Endodermal cell (in vitro differentiated cells): ENCODE measurements at regions not wholly inside any gene's neighbourhood (a gene's known extent, or its start where the extent isn't known, plus 50 kb on each side); places are given as distances from the start of the nearest gene placed in this dataset.

Experiments used
- DNase-seq: peaks from one replicate; pipeline ENCODE4 v3.0.0-alpha.2; 2017
- H3K27ac ChIP-seq: 2 replicates; pipeline ENCODE4 v1.5.1; 2013; ENCODE audit warnings: mild to moderate bottlenecking, low read depth, low read length, moderate library complexity
- H3K27me3 ChIP-seq: 2 replicates; pipeline ENCODE4 v1.6.1; 2013; ENCODE audit warnings: mild to moderate bottlenecking, low read length, moderate library complexity; ENCODE audit not compliant: insufficient read depth, control insufficient read depth, poor library complexity, severe bottlenecking
- H3K36me3 ChIP-seq: 2 replicates; pipeline ENCODE4 v1.7.0; 2013; ENCODE audit warnings: mild to moderate bottlenecking, low read length, moderate library complexity; ENCODE audit not compliant: control insufficient read depth, insufficient read depth
- H3K4me1 ChIP-seq: one replicate; pipeline ENCODE4 v1.7.0; 2013; ENCODE audit warnings: low read length; ENCODE audit not compliant: control insufficient read depth, insufficient read depth
- H3K4me3 ChIP-seq: 2 replicates; pipeline ENCODE4 v1.5.1; 2013; ENCODE audit warnings: mild to moderate bottlenecking, low read length, moderate library complexity
- H3K9ac ChIP-seq: 2 replicates; pipeline ENCODE4 v1.6.1; 2013; ENCODE audit warnings: mild to moderate bottlenecking, low read length, moderate library complexity; ENCODE audit not compliant: poor library complexity, severe bottlenecking; ENCODE audit errors: extremely low read depth
- H3K9me3 ChIP-seq: 2 replicates; pipeline ENCODE4 v1.6.1; 2013; ENCODE audit warnings: mild to moderate bottlenecking, low read length, moderate library complexity; ENCODE audit not compliant: control insufficient read depth
- H3K27ac Mint-ChIP-seq: 2 replicates; pipeline ENCODE4 v1.8.0; 2020; ENCODE audit warnings: mixed read lengths
- H3K27me3 Mint-ChIP-seq: 2 replicates; pipeline ENCODE4 v1.8.0; 2021; ENCODE audit warnings: mild to moderate bottlenecking, mixed read lengths; ENCODE audit not compliant: insufficient read depth
- H3K36me3 Mint-ChIP-seq: 2 replicates; pipeline ENCODE4 v1.8.0; 2020; ENCODE audit warnings: low read depth, mixed read lengths
- H3K4me1 Mint-ChIP-seq: 2 replicates; pipeline ENCODE4 v1.8.0; 2020; ENCODE audit warnings: mixed read lengths
- H3K4me3 Mint-ChIP-seq: 2 replicates; pipeline ENCODE4 v1.8.0; 2020; ENCODE audit warnings: mild to moderate bottlenecking, moderate library complexity, mixed read lengths
- H3K9me3 Mint-ChIP-seq: 2 replicates; pipeline ENCODE4 v1.8.0; 2020; ENCODE audit warnings: mild to moderate bottlenecking, mixed read lengths
- WGBS, 2 experiments: methylation state at CpG; one replicate each; pipeline versions ENCODE4 v1.1.5 to v1.1.7; 2013; ENCODE audit warnings: missing lambda C conversion rate in 2 of 2, mixed read lengths in 1 of 2; ENCODE audit not compliant: insufficient coverage in 1 of 2, insufficient read length in 1 of 2; 5-methylcytosine and 5-hydroxymethylcytosine counted together
- TF ChIP-seq, protein P1 (sequence below): fragments of 200-600 bp; sonication (generic); conservative IDR thresholded peaks from 2 replicates; pipeline ENCODE4 v1.5.0; 2021; ENCODE audit warnings: antibody characterized with exemption, mild to moderate bottlenecking

DNA sequence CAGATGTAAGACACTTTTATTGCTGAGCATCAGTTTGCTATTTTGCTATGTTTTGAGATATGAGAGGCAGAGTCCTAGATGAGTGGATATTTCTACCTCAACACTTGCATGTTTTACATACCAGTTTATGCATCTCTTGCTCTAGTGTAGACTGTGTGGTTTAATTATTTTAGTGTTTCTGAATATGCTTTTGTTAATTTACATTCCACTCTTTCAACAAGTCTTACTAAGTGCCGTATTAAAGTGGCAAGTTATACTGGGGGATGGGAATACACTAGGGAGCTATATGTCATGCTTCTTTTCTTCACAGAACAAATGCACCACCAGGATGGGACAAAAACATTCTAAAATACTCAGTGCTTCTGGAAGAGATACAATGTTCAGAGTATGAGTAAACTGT lies 507.7 kb upstream of the PRMT6 start:
- no peaks in the 10 kb centered on the region for H3K27me3 ChIP-seq
- no CpG with 5 or more reads among the region's 1 CpG for WGBS, 2 experiments
- TF ChIP-seq, protein P1, sequence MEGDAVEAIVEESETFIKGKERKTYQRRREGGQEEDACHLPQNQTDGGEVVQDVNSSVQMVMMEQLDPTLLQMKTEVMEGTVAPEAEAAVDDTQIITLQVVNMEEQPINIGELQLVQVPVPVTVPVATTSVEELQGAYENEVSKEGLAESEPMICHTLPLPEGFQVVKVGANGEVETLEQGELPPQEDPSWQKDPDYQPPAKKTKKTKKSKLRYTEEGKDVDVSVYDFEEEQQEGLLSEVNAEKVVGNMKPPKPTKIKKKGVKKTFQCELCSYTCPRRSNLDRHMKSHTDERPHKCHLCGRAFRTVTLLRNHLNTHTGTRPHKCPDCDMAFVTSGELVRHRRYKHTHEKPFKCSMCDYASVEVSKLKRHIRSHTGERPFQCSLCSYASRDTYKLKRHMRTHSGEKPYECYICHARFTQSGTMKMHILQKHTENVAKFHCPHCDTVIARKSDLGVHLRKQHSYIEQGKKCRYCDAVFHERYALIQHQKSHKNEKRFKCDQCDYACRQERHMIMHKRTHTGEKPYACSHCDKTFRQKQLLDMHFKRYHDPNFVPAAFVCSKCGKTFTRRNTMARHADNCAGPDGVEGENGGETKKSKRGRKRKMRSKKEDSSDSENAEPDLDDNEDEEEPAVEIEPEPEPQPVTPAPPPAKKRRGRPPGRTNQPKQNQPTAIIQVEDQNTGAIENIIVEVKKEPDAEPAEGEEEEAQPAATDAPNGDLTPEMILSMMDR: no peak
- Mint-ChIP-seq H3K27me3 (no peaks in the 10 kb centered on the region), H3K27ac (no peak overlapping the region), H3K9me3 (peaks cover 6% of the 10 kb centered on the region), H3K4me1 (no peaks in the 10 kb centered on the region), H3K36me3 (no peaks in the 10 kb centered on the region), H3K4me3 (no peak overlapping the region)
- no peak for DNase-seq
- H3K4me3 ChIP-seq: no peak overlapping the region
- no peaks in the 10 kb centered on the region for H3K4me1 ChIP-seq
- H3K36me3 ChIP-seq: no peaks in the 10 kb centered on the region
- no peak overlapping the region for H3K9ac ChIP-seq
- peaks cover 12% of the 10 kb centered on the region for H3K9me3 ChIP-seq
- no peak overlapping the region for H3K27ac ChIP-seq

DNA sequence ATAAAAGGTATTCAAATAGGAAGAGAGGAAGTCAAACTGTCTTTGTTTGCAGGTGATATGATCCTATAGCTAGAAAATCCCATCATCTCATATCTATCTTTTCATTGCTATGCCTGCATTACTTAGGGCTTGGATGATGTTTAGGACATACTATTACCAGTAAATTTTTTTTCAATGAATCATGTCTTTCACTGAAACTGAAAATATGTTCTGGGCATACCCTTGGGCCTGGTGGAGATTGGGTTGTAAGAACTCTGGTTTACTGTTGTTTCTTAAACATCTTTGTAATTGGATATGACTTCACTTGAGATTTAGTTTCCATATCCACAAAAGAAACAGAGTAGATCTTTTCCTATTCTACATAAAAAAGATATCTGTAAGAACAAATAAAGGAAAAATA lies 502.2 kb upstream of the PRMT6 start:
- H3K27me3 ChIP-seq: no peaks in the 10 kb centered on the region
- H3K4me3 Mint-ChIP-seq: no peak overlapping the region
- TF ChIP-seq, protein P1: no peak
- H3K4me3 ChIP-seq: no peak overlapping the region
- no peak overlapping the region for H3K9ac ChIP-seq
- H3K9me3 Mint-ChIP-seq: no peaks in the 10 kb centered on the region
- no peaks in the 10 kb centered on the region for H3K4me1 Mint-ChIP-seq
- H3K27me3 Mint-ChIP-seq: no peaks in the 10 kb centered on the region
- no peaks in the 10 kb centered on the region for H3K36me3 Mint-ChIP-seq
- H3K27ac ChIP-seq: no peak overlapping the region
- DNase-seq: no peak
- no peaks in the 10 kb centered on the region for H3K36me3 ChIP-seq
- H3K27ac Mint-ChIP-seq: no peak overlapping the region
- H3K4me1 ChIP-seq: no peaks in the 10 kb centered on the region
- H3K9me3 ChIP-seq: peaks cover 5% of the 10 kb centered on the region

DNA sequence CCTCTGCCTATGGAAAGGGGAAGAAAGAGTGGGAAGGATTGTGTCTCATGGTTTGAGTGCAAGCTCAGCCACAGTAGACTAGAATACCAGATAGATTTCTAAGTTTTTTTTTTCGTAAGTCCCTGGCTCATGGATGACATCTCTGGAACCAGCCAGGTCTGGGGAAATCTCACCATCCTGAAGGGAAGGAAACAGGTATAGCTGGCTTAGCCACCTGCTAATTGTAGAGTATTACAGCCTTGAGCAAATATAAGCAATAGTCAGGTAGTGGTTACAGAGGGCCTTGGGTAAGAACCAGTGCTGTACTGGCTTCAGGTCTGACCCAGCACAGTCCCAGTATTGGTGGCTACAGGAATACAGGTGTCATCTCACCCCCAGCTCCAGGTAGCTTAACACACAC lies 500.9 kb upstream of the PRMT6 start:
- H3K27ac ChIP-seq: no peak overlapping the region
- H3K27me3 Mint-ChIP-seq: no peaks in the 10 kb centered on the region
- no peaks in the 10 kb centered on the region for H3K36me3 ChIP-seq
- TF ChIP-seq, protein P1: no peak
- H3K27ac Mint-ChIP-seq: no peak overlapping the region
- no peaks in the 10 kb centered on the region for H3K4me1 Mint-ChIP-seq
- no peaks in the 10 kb centered on the region for H3K4me1 ChIP-seq
- no peak overlapping the region for H3K9ac ChIP-seq
- H3K9me3 Mint-ChIP-seq: peaks cover 4% of the 10 kb centered on the region
- peaks cover 5% of the 10 kb centered on the region for H3K9me3 ChIP-seq
- no peak for DNase-seq
- no peak overlapping the region for H3K4me3 ChIP-seq
- H3K36me3 Mint-ChIP-seq: no peaks in the 10 kb centered on the region
- WGBS, 2 experiments: 78 to 94% methylated on average over 1 of the region's 1 CpG
- H3K4me3 Mint-ChIP-seq: no peak overlapping the region
- no peaks in the 10 kb centered on the region for H3K27me3 ChIP-seq
